Skin epidermis (tissue), 12 donors: ENCODE measurements at regions not wholly inside any gene's neighbourhood (a gene's known extent, or its start where the extent isn't known, plus 50 kb on each side); places are given as distances from the start of the nearest gene placed in this dataset.
"Not testable (repeated sequence)": the region's sequence is repeated elsewhere in the genome, so short reads cannot be mapped to it uniquely, and the experiment has no call there.

ENCODE experiments used
- H3K27ac ChIP-seq, 21 experiments: fragments of 200-600 bp; sonication (generic) in 11 of 21; one replicate each; pipeline ENCODE4 v1.5.0; 2020; ENCODE audit warnings: mild to moderate bottlenecking in 3 of 21, inconsistent platforms in 2 of 21, moderate library complexity in 2 of 21
- H3K4me3 ChIP-seq, 7 experiments: fragments of 200-600 bp; sonication (generic) in 2 of 7; one replicate each; pipeline ENCODE4 v1.5.0; 2020; ENCODE audit warnings: inconsistent platforms in 2 of 7, mild to moderate bottlenecking in 2 of 7, moderate library complexity in 1 of 7

GRCh38 chr3:89740080-89740880 lies 632.9 kb downstream of the EPHA3 start:
- Histone ChIP-seq H3K27ac (peak overlapping the region in 1 of 21 experiments; percentile 29), H3K4me3 (no peak overlapping the region)

- no peak overlapping the region for H3K4me3 ChIP-seq
- H3K27ac ChIP-seq: no peak overlapping the region
These were observed 633.4 kb downstream of the EPHA3 start for GRCh38 chr3:89740881-89741177.

- H3K27ac ChIP-seq: no peak overlapping the region
These were observed 635.1 kb downstream of the EPHA3 start for GRCh38 chr3:89742546-89742945.

GRCh38 chr3:89747541-89748278 lies 640.3 kb downstream of the EPHA3 start:
- not testable (repeated sequence) for H3K4me3 ChIP-seq, H3K27ac ChIP-seq

More at GRCh38 chr3:89742546-89742945, 635.1 kb downstream of the EPHA3 start:
- H3K4me3 ChIP-seq: no peak overlapping the region

GRCh38 chr3:89762405-89762804 lies 655.0 kb downstream of the EPHA3 start:
- Histone ChIP-seq H3K4me3 (no peak overlapping the region), H3K27ac (no peak overlapping the region)

- H3K4me3 ChIP-seq: no peak overlapping the region
- no peak overlapping the region for H3K27ac ChIP-seq
These were observed 676.0 kb downstream of the EPHA3 start for GRCh38 chr3:89783341-89783927.

- no peak overlapping the region for H3K4me3 ChIP-seq
- no peak overlapping the region for H3K27ac ChIP-seq
These were observed 680.1 kb downstream of the EPHA3 start for GRCh38 chr3:89787485-89787884.

GRCh38 chr3:89787979-89788378 lies 680.6 kb downstream of the EPHA3 start:
- H3K4me3 ChIP-seq: no peak overlapping the region
- H3K27ac ChIP-seq: no peak overlapping the region

GRCh38 chr3:89795506-89795905 lies 688.1 kb downstream of the EPHA3 start:
- H3K27ac ChIP-seq: no peak overlapping the region
- H3K4me3 ChIP-seq: no peak overlapping the region

- H3K27ac ChIP-seq: no peak overlapping the region
- H3K4me3 ChIP-seq: no peak overlapping the region
These were observed 695.5 kb downstream of the EPHA3 start for GRCh38 chr3:89802881-89803280.

GRCh38 chr3:89803711-89804110 lies 696.3 kb downstream of the EPHA3 start:
- Histone ChIP-seq H3K27ac (no peak overlapping the region), H3K4me3 (no peak overlapping the region)

GRCh38 chr3:89806166-89806565 lies 698.7 kb downstream of the EPHA3 start:
- no peak overlapping the region for H3K27ac ChIP-seq
- no peak overlapping the region for H3K4me3 ChIP-seq

- Histone ChIP-seq H3K4me3 (no peak overlapping the region), H3K27ac (no peak overlapping the region)
These were observed 701.3 kb downstream of the EPHA3 start for GRCh38 chr3:89808680-89809197.

- Histone ChIP-seq H3K27ac (no peak overlapping the region), H3K4me3 (no peak overlapping the region)
These were observed 706.1 kb downstream of the EPHA3 start for GRCh38 chr3:89813500-89813899.

- H3K4me3 ChIP-seq: no peak overlapping the region
These were observed 733.6 kb downstream of the EPHA3 start for GRCh38 chr3:89841041-89841440.

GRCh38 chr3:89845053-89845452 lies 737.6 kb downstream of the EPHA3 start:
- no peak overlapping the region for H3K4me3 ChIP-seq
- H3K27ac ChIP-seq: no peak overlapping the region

More at GRCh38 chr3:89841041-89841440, 733.6 kb downstream of the EPHA3 start:
- no peak overlapping the region for H3K27ac ChIP-seq

- H3K27ac ChIP-seq: no peak overlapping the region
- H3K4me3 ChIP-seq: no peak overlapping the region
These were observed 740.5 kb downstream of the EPHA3 start for GRCh38 chr3:89847955-89848354.

- Histone ChIP-seq H3K4me3 (no peak overlapping the region), H3K27ac (peak overlapping the region in 1 of 21 experiments; percentile 23)
These were observed 744.7 kb downstream of the EPHA3 start for GRCh38 chr3:89851974-89852621.

GRCh38 chr3:89859757-89860156 lies 752.3 kb downstream of the EPHA3 start:
- Histone ChIP-seq H3K27ac (no peak overlapping the region), H3K4me3 (no peak overlapping the region)

- Histone ChIP-seq H3K27ac (no peak overlapping the region), H3K4me3 (no peak overlapping the region)
These were observed 759.9 kb downstream of the EPHA3 start for GRCh38 chr3:89867286-89867685.
